Hepatocyte (in vitro differentiated cells): ENCODE measurements at regions not wholly inside any gene's neighbourhood (a gene's known extent, or its start where the extent isn't known, plus 50 kb on each side); places are given as distances from the start of the nearest gene placed in this dataset.

ENCODE experiments used
- DNase-seq: peaks from one replicate; pipeline ENCODE4 v3.0.0-alpha.2; 2016; ENCODE audit warnings: low spot score
- H2AFZ ChIP-seq: fragments of 200-600 bp; sonication (generic); 2 replicates; pipeline ENCODE4 v1.6.0; 2016; ENCODE audit warnings: antibody characterized with exemption, mild to moderate bottlenecking
- H3K27ac ChIP-seq: fragments of 200-600 bp; sonication (generic); 2 replicates; pipeline ENCODE4 v1.5.1; 2016; ENCODE audit warnings: mild to moderate bottlenecking
- H3K27me3 ChIP-seq: fragments of 200-600 bp; sonication (generic); 2 replicates; pipeline ENCODE4 v1.6.1; 2016
- H3K36me3 ChIP-seq: fragments of 200-600 bp; sonication (generic); replicated peaks from 2 replicates; pipeline ENCODE4 v1.5.1; 2016; ENCODE audit warnings: low read depth; ENCODE audit not compliant: insufficient read depth
- H3K4me1 ChIP-seq: fragments of 200-600 bp; sonication (generic); 2 replicates; pipeline ENCODE4 v1.5.1; 2016; ENCODE audit warnings: mild to moderate bottlenecking, moderate library complexity; ENCODE audit not compliant: insufficient read depth
- H3K4me2 ChIP-seq: fragments of 200-600 bp; sonication (generic); 2 replicates; pipeline ENCODE4 v1.6.0; 2016
- H3K4me3 ChIP-seq: fragments of 200-600 bp; sonication (generic); 2 replicates; pipeline ENCODE4 v1.5.1; 2016; ENCODE audit warnings: mild to moderate bottlenecking
- H3K79me2 ChIP-seq: fragments of 200-600 bp; sonication (generic); 2 replicates; pipeline ENCODE4 v1.6.0; 2017; ENCODE audit warnings: mild to moderate bottlenecking
- H3K9me2 ChIP-seq: fragments of 200-600 bp; sonication (generic); replicated peaks from 2 replicates; pipeline ENCODE4 v1.6.0; 2017; ENCODE audit warnings: mild to moderate bottlenecking; ENCODE audit not compliant: insufficient read depth
- H3K9me3 ChIP-seq: fragments of 200-600 bp; sonication (generic); 2 replicates; pipeline ENCODE4 v1.5.1; 2016; ENCODE audit warnings: low read depth, mild to moderate bottlenecking
- H4K20me1 ChIP-seq: fragments of 200-600 bp; sonication (generic); 2 replicates; pipeline ENCODE4 v1.6.0; 2016; ENCODE audit warnings: mild to moderate bottlenecking; ENCODE audit not compliant: insufficient read depth, poor library complexity, severe bottlenecking
- CTCF ChIP-seq: fragments of 200-600 bp; sonication (generic); IDR thresholded peaks from 2 replicates; pipeline ENCODE4 v1.5.1; 2016; ENCODE audit warnings: antibody characterized with exemption, mild to moderate bottlenecking; ENCODE audit not compliant: poor library complexity
- EZH2 ChIP-seq: fragments of 200-600 bp; sonication (generic); IDR thresholded peaks from 2 replicates; pipeline ENCODE4 v1.6.1; 2016; ENCODE audit warnings: antibody characterized with exemption, mild to moderate bottlenecking, borderline replicate concordance
- EZH2phosphoT487 ChIP-seq: fragments of 200-600 bp; sonication (generic); IDR thresholded peaks from one replicate; pipeline ENCODE4 v1.6.1; 2018; ENCODE audit warnings: antibody characterized with exemption, mild to moderate bottlenecking, low read depth, moderate library complexity; ENCODE audit not compliant: unreplicated experiment, severe bottlenecking
- WGBS: methylation state at CpG from one replicate; pipeline ENCODE4 v1.1.6; 2016; ENCODE audit warnings: low lambda C conversion rate; ENCODE audit errors: missing lambda C conversion rate; 5-methylcytosine and 5-hydroxymethylcytosine counted together

GRCh38 chr17:77025781-77026180 lies 115.0 kb upstream of the SEC14L1 start:
- DNase-seq = no peak
- TF ChIP-seq CTCF (no peak), EZH2phosphoT487 (no peak), EZH2 (no peak)
- Histone ChIP-seq H3K27me3 (no peaks in the 10 kb centered on the region), H2AFZ (no peak overlapping the region), H3K4me3 (no peak overlapping the region), H3K4me1 (no peaks in the 10 kb centered on the region), H3K4me2 (no peak overlapping the region), H4K20me1 (no peaks in the 10 kb centered on the region), H3K36me3 (no peaks in the 10 kb centered on the region), H3K9me2 (no peaks in the 10 kb centered on the region), H3K79me2 (no peaks in the 10 kb centered on the region), H3K9me3 (no peaks in the 10 kb centered on the region), H3K27ac (no peak overlapping the region)
- WGBS = 89% methylated on average over 2 of the region's 2 CpGs

- no peaks in the 10 kb centered on the region for H4K20me1 ChIP-seq
- no peaks in the 10 kb centered on the region for H3K9me2 ChIP-seq
- H3K9me3 ChIP-seq = no peaks in the 10 kb centered on the region
- H3K36me3 ChIP-seq = no peaks in the 10 kb centered on the region
- H3K79me2 ChIP-seq = no peaks in the 10 kb centered on the region
- H3K27ac ChIP-seq = peak overlapping the region; percentile 12
- DNase-seq = no peak
- 54% methylated on average over 3 of the region's 3 CpGs for WGBS
- H3K4me2 ChIP-seq = no peak overlapping the region
- TF ChIP-seq EZH2phosphoT487 (no peak), CTCF (no peak), EZH2 (no peak)
- no peak overlapping the region for H2AFZ ChIP-seq
- H3K4me3 ChIP-seq = no peak overlapping the region
- H3K4me1 ChIP-seq = no peaks in the 10 kb centered on the region
- no peaks in the 10 kb centered on the region for H3K27me3 ChIP-seq
Measured at GRCh38 chr17:77027271-77027889, 113.4 kb upstream of the SEC14L1 start.

- Histone ChIP-seq H3K4me1 (no peaks in the 10 kb centered on the region), H3K4me3 (no peak overlapping the region), H3K9me2 (no peaks in the 10 kb centered on the region), H3K36me3 (no peaks in the 10 kb centered on the region), H2AFZ (no peak overlapping the region), H3K27me3 (no peaks in the 10 kb centered on the region), H3K79me2 (no peaks in the 10 kb centered on the region), H4K20me1 (no peaks in the 10 kb centered on the region), H3K27ac (no peak overlapping the region), H3K9me3 (no peaks in the 10 kb centered on the region), H3K4me2 (no peak overlapping the region)
- DNase-seq = no peak
- 96% methylated on average over 8 of the region's 8 CpGs for WGBS
- TF ChIP-seq CTCF = no peak
- no peak for TF ChIP-seq EZH2
- no peak for TF ChIP-seq EZH2phosphoT487
Measured at GRCh38 chr17:77028900-77029299, 111.9 kb upstream of the SEC14L1 start.
